NCI-H526 treated with DMSO at 0.1 percent for 48 hours (cell line): ENCODE measurements at regions not wholly inside any gene's neighbourhood (a gene's known extent, or its start where the extent isn't known, plus 50 kb on each side); places are given as distances from the start of the nearest gene placed in this dataset.
A peak's percentile ranks its signal among the peaks of the same experiment; 100 is the strongest.
"Not testable (repeated sequence)": the region's sequence is repeated elsewhere in the genome, so short reads cannot be mapped to it uniquely, and the experiment has no call there.

ENCODE experiments used
- DNase-seq: peaks from one replicate; lab custom pipeline; 2025; lab: John Stamatoyannopoulos, UW

DNA sequence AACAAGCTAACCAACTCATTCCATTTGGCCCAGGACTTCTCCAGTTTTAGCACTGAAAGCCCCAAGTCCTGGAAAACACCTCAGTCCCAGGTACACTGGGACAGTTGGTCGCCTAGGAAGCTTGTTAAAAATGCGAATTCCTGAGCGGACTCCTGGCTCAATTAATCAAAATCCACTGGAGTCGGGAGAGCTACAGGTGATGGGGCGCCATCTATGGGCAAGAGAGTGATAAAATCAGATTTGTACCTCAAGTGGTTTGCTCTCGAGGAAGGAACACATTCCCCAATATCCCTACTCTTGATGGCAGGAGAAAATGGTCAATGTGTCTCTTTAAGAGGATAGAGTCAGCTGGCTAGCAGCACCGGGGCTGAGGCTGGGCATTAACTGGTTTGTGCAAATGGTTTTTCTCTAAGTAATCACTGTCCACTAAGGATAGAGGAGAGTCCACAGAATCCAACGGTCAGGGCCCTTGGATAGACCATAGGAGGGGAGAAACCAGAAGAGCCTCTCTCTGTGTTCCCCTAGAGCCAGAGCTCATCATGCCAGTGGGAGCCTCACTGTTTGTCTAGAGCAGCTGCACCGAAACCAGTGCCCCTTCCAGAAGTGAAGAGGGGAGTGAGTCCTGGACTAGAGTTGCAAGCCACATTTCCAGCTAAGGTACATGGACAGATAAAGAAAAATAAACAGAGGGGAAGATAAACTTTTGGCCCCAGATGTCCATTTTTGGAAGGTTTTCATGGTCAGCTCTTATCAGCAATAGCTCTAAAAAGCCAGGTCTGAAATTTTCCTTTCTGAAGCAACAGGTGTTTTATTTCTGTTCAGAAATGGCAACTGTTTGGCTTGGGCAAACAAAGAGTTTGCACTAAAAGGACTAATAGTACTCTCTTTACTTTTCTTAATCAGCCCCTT is 148.5 kb downstream of the TENT5C start:
- peak; percentile 39 for DNase-seq

DNA sequence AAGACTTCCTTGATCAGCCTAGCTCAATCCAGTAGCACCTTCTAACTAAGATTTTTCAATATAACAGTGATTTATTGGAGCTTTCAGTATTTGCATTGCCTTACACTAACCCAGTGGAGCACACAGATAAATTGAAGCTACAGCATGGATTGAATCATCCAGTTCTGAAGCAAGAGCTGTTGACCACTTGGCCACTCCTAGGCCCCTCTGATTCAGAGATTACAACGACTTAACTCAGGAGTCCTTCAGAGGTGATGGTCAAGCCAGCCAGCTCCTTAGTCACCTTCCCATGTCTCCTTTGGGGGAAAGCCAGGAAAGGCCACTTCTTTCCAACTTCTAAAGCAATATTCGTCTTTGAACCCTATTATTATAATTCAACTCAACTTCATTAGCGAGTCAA is 151.8 kb downstream of the TENT5C start:
- no peak for DNase-seq

DNA sequence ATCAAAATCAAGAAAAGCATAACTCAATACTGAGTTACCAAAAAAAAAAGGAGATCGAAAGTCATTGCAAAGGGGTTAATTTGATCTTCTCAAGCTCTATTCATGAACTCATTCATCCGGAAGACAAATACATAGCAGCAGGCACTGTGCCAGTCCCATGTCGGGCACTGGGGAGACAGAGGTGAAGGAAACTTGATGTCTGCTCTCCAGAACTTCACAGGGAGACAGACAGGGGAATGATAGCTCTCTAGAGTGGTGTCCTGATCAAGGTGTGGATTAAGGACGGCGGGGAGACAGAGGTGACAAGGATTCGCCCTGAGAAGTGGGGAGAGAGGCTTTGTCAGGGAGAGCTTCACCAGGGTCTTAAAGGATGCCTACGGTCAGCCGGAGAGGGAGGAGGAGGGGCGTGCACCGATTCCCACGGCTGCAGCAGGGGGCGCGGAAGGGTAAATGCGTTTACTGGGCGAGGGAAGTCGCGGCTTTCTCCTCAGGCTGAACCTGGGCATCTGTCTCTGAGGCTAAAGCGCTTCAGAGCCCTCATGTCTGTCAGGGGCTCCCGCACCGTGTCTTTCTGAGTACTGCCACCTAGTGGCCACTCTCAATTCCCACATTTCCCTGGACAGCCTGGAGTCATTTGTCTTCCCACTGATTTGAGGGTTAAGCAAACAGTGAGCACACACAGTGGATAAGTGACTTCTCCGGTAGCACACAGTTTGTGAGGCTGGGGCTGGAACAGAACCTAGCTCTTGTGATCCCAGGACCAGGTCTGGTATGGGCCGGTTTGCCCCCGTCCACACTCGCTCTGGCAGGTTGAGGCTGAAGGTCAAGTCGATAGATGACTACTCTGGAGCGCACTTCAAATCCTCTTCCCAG is 152.8 kb downstream of the TENT5C start:
- peak; percentile 89 for DNase-seq

DNA sequence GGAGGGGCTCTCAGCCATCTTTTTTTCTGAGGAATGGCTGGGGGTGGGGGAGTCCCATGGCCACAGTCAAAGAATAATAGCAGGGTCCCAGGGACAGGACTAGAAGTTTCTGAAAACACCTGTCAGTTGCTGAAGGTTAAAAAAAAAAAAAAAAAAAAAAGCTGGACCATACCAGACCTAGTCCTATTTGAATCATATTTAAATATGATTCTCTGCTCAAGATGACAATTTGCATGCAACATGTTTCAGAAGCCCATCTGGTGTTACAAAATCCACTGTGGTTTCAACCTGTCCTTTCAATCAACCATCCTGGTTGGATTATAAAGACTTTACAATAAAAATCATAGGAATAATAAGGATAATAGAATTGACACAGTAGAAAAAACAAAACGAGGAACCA is 153.7 kb downstream of the TENT5C start:
- peak; percentile 56 for DNase-seq

DNA sequence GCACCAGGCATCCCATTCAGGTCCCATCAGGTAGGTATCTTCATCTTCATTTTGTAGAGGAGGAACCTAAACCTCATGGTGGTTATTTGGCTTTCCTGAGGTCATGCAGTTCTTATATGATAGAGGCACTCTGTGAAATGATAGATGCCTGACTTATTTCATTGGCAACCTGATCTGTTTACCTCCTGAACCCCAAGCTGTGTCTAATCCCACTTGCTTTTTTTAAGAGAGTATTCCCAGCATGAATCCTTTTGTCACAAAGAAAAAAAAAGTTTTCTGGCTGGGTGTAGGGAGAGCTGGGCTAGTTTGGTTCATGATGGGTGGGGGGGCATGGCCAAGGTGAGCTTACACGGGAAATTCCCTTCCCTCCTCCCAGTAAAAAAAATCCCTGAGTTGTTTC is 154.2 kb downstream of the TENT5C start:
- DNase-seq = no peak

DNA sequence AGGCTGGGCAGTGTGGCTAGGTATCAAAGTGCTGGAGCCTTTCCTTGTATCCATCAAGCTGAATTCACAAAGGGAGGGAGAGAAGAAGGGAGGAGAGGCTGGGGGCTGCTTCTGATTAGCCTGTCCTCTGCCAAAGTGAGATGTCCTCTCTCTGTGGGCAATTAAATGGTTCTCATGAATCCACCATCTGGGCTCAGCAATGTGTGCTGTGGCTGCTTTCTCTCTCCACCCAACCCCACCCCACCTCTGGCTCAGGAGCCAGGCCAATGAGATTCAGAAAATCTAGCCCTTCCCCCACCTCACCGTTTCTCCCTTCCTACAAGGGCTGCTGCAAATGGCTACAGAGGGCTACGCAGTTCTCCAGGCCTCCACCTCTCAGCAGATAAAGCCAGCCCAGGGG is 154.6 kb downstream of the TENT5C start:
- DNase-seq = no peak

DNA sequence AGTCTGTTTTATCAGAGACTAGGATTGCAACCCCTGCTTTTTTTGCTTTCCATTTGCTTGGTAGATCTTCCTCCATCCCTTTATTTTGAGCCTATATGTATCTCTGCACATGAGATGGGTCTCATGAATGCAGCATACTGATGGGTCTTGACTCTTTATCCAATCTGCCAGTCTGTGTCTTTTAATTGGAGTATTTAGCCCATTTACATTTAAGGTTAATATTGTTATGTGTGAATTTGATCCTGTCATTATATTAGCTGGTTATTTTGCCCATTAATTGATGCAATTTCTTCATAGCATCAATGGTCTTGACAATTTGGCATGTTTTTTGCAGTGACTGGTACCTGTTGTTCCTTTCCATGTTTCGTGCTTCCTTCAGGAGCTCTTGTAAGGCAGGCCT is 161.7 kb downstream of the GDAP2 start:
- DNase-seq = not testable (repeated sequence)

DNA sequence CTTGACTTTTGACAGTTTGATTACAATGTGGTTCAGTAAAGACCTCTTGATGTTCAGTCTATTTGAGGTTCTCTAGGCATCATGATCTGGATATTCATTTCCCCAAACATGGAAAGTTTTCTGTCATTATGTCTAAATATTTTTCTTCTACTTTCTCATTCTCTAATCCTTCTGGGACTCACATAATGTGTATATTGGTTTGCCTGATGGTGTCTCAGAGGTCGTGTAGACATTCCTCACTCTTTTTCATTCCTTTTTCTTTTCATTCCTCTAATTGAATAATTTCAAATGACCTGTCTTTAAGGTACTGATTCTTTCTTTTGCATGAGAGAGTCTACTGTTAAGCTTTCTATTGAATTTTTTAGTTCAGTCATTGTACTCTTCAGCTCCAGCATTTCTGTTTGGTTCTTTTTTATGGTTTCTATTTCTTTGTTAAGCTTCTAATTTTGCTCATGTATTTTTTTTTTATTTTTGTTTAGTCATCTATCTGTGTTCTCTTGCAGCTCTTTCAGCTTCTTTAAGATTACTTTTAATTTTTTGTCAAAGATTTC is 158.4 kb downstream of the GDAP2 start:
- no peak for DNase-seq

DNA sequence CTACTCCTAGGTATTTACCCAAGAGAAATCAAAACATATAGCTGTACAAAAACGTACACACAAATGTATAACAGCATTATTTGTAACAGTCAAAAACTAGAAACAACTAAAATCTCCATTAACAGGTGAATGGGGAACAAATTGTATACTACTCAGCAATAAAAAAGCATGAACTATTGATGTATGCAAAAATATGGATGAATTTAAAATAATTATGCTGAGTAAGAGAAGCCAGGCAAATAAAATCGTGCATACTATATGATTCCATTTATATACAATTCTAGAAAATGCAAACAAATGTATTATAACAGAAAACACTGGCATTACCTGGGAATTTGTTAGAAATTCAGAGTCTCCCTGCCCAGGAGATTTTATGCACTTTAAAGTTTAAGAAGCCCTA is 150.1 kb downstream of the GDAP2 start:
- DNase-seq = no peak

DNA sequence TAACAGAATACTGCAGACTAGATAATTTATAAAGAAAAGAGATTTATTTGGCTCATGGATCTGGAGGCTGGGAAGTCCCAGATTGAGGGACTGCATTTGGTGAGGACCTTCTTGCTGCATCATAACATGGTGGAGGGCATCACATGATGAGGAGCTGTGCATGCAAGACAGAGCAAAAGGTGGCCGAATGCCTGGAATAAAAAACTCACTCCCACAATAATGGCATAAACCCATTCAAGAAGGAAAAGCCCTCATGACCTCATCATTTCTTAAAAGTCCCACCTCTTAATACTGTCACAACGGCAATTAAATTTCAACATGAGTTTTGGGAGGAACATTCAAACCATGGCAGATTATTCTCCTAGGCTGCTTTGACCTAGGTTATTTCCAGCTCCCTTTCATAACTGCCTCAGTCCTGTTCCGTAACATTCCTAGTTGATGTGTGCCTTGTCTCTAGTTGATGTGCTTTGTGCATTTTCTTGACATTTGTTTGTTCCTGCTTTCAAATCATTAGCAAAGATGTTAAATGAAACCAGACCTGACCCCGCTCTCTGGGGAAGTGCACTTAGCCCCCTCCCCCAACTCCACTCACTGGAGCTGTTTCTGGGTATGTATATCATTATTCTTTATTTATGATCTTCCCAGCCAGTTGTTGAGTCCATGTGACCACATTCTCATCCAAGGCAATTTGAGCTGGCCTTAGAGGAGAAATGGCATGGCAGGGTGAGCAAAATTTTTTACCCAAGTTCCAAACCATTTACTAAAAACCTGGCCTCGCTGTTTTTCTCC is 148.5 kb downstream of the GDAP2 start:
- DNase-seq = no peak

DNA sequence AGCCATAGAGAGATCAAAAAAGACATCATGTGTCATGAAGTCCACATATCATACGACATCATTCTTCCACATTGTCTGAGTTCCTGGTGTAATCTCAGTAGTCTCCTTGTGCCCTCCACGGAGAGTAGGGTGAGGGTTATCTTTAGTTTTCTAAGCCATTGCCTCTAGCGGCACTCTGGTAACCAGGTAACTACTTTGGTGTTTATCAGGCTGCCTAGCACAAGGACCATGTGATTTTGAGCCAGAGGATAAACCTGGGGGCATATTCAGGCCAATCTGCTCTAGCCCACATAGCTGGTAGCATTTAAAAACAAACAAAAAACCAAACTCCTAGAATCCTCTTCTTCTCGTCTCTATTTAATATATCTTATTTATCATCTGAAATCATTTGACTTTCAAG is 147.4 kb downstream of the GDAP2 start:
- DNase-seq = no peak

DNA sequence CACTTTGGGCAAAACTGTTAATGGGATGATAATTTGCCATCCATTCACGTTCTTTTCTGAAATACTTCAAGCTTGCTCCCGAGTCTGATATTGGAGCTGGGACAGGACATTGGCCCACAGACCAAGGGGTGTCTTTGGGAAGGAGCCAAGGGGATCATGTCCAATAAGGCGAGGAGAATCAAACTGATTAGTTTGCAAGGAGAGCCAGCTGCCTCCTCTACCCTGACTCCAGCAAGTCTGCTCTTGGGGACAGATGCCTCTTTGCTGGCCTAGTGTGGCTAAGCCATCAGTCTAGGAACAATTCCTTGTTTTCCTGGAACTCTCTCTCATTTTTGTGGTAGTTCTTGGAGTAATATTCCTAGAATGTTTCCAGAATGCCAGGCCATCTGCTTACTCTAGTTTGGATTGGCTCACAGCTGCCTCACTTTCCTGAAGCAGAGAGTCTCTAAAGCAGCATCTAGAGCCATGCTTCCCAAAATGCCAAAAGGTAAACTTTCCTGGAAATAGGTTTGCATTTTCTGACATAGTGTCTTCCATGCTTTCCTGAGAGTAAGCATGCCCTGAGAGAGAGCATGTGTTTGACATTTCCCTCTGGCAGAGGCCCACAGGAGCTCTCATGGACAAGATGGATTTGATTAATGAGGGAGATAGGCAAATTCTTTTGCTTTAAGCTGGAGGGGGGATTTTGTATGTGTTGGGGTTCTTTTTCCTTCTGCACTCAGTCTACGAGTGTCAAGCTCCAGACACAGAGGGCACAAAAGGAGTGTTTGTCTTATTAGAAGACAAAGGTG is 145.6 kb downstream of the GDAP2 start:
- no peak for DNase-seq

DNA sequence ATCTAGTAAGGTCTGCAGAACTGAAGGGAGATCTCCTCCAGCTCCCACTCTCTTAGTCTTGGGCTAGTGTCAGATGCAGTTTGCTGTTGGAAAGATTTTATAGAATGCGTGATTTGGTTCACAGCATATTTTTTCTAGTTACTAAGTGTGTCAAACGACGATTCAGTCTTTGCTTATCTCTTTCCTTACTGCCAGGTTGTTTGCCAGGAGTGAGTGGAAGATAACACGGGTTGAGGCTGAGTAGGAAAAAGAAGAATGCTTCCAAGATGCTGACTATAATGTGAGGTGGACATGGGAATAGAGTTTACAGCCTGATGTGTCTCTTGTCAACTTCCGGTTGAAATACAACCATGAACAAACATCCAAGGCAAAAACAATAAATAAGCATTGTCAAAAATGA is 141.4 kb downstream of the GDAP2 start:
- no peak for DNase-seq

DNA sequence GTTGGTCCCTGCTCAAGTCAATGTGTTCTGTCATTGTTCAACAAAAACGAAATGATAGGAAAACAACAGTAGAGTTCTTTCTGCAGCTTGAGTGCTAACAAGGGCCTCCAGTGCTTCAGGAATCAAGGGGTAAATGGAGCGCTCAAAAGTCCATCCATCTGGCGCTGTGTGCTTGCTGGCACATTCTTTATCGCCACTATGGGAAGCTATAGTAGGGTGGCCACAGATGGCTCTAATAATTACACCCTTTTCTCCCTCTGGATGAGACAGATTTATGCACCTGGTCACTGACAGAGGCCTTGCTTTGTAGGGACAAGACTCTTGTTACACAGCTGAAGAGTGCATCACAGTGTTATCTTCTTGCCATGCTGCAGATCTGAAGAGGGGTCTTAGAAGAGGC is 136.0 kb downstream of the GDAP2 start:
- no peak for DNase-seq

DNA sequence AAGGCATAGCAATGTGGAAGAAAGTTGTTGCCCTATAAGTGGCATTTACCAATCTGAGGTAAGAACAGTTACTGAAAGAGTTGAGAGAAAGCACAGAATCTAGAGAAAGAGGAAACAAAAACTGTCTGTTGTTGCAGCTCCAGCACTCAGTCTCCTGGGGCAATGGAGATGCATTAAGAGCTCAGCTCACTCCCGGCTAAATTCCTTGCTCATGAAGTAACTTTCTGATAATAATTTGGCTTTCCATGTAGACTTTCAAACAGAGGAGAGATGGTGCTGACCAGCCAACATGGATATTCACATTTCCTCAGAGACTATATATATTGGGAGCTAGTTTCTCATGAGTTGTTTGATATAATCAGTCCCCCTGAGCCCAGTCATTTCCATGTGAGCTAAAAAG is 135.3 kb downstream of the GDAP2 start:
- no peak for DNase-seq

DNA sequence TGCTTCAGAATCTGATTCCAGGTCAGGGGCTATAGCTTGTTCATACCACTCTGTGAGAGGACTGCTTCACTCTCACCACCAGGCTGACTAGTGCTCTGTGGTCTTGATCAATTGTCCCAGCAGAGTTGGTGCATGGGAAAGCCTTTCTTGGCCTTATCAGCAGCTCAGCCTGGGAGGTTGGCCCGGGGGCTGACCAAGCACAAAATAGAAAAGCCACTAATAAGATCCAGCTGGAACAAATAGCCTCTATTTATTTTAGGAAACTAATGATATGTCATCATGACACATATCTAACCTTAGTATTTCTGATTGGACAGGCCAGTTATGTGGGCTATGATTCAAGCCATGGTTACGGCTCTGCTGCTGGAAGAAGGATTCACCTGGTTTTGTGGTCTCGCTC is 134.2 kb downstream of the GDAP2 start:
- no peak for DNase-seq

DNA sequence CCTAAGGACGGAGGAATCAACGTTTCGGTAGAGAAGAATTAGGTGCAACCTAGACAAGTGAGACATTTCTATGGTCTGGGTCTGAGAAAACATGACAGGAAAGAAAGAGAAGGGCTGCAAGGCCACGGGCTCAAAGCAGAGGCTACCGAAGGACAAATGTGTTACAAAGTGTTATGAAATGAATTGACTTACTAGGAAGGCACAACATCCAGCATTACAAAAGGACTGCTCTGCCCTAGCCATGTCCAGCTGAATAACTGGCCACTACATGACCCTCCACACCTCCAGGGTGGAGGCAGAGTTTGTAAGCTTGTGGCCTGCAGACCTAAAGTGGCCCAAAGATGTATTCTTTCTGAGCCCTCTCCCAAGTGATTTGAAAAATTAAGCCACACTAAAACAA is 133.6 kb downstream of the GDAP2 start:
- DNase-seq = no peak

DNA sequence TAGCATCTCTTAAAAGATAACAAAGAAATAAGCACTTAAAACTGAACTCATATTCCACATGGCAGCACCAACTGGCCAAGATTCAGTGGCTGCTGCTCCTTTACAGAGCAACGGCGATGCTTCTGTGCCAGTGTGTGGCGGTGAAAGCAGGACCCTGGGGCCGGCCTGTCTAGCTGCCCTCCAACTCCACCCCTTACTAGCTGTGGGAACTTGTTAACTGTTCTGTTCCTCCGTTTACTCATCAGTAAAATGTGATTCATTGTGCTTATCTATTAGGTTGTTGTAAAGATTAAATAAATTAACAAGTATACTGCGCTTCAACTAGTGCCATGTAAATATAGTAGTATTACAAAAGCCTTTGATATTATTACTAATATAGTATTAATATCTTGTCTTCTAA is 133.2 kb downstream of the GDAP2 start:
- DNase-seq = no peak

DNA sequence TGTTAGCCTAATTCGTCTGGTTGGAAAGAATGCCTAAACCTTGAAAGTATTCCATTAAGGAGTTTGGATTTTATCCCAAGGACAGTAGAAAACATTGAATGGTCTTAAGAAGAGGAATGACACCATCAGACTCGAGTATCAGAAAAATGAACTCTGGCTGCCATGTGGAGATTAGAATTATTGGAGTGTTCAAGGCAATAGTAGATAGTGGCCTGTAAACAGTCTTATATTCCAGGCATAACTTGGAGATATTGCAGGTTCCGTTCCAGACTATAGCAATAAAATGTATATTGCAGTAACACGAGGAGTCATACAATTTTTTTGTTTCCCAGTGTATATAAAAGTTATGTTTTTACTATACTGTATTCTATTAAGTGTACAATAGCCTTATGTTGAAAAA is 130.9 kb downstream of the GDAP2 start:
- DNase-seq = no peak

DNA sequence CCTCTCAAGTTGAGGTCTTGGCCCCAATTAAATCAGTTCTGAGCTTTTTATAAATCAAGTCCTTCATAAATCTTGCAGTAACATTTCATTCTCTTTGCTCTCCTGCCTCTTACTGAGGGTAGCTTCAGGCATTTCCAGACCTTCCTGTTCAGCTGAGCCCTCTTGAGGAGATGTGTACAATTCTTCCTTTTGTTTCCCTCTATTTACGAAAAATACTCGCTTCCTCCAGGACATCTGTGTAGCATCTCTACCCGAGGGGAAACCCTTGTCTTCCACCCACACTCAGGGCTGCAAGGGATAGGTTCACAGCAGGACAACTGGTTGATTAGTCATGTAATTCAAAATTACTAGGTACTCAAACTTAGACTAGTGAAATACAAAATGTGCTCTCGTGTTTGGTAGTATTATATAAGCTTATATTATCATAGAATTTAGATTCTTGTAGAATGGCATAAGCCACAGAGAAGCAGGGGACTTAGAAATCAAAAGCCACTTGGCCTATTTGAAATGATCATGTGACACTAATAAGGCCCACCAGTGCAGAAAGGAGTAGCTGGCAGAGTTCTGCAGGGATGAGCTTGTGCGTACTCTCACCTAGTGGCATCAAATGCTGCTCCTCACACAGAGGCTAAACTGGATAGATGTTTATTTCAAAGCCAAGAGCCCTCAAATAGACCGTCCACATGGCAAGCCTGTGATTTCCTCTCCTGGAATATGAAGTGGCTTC is 126.7 kb downstream of the GDAP2 start:
- no peak for DNase-seq

DNA sequence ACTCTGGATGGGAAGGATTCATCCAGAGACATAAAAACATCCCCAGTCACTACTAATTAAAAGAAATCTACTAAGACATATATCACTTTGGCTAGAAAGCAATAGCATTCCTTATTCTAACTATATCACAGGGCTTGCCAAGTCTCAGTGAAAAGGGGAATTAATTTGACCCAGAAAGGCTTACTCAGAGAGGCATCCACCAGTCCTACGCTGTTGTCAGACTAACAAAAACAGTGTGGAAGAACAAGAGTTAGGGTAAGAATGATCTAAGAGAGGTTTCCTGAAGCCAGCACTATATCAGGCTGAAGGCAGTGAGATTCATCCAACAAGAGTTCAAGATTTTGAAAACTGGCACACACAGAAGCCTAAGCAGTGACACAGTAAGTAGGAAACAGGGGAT is 126.1 kb downstream of the GDAP2 start:
- no peak for DNase-seq
